GM19351 (cell line): ENCODE measurements at regions not wholly inside any gene's neighbourhood (a gene's known extent, or its start where the extent isn't known, plus 50 kb on each side); places are given as distances from the start of the nearest gene placed in this dataset.

Experiments
- ATAC-seq: cut with Tn5 transposase; IDR thresholded peaks from one replicate; pipeline ENCODE4 v1.9.1; 2021; ENCODE audit warnings: mild to moderate bottlenecking, moderate library complexity; ENCODE audit not compliant: unreplicated experiment

DNA sequence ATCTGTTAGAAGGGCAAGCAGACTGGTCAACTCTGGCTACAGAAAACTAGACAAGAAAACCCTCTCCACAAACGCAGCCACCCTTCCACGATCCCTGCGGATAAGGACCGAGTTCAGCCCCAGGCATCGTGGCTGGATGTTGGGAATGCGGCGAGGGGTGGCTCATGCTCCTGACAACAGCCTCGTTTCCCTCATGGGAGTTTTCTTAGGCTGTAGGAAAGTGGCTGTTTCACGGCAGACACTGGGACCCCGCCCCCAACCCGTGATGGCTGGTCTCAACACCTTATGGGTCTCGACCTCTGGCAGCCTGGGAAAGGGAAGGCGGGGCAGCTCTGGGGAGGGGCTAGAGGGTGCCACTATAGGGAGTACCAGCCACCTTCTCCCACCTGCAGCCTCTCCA lies 123.3 kb downstream of the RFLNA start:
- ATAC-seq = no peak

DNA sequence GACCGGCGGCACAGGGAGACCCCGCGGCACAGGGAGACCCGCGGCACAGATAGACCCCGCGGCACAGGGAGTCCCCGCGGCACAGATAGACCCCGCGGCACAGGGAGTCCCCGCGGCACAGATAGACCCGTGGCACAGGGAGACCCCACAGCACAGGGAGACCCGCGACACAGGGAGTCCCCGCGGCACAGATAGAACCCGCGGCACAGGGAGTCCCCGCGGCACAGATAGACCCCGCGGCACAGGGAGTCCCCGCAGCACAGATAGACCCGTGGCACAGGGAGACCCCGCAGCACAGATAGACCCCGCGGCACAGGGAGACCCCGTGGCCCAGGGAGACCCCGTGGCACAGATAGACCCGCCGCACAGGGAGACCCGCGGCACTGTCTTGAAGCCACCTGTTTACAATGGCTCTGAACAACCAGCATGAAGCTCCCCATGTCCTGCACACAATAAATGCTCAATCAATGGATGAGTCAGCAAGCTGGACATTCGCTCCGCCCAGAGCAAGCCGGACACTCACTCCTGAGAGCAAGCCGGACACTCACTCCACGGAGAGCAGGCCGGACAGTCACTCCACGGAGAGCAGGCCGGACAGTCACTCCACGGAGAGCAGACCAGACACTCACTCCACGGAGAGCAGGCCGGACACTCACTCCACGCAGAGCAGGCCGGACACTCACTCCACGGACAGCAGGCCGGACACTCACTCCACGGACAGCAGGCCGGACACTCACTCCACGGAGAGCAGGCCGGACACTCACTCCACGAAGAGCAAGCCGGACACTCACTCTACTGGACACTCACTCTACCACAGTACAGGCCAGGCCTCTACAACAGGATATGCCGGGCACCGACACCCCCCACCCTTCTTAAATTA lies 121.9 kb downstream of the RFLNA start:
- ATAC-seq = no peak

DNA sequence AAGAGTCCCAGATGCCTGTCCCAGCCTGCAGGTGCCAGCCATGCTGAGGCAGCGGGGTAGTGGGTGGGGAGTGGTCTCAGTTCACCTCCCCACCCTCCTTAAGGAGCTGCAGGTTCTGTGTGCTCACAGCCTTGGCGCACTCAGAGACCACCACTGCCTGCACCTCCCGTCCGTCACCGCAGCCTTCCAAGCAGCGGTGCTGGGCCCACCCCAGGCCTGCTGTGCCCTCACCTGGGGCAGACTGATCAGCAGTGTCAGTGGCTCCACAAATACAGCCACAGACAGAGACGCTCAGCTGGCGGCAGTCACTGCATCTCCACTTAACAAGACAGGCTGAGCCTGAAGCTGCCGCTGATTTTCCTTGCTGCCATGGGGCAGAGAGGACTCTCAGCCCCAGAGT lies 120.2 kb downstream of the RFLNA start:
- no peak for ATAC-seq

DNA sequence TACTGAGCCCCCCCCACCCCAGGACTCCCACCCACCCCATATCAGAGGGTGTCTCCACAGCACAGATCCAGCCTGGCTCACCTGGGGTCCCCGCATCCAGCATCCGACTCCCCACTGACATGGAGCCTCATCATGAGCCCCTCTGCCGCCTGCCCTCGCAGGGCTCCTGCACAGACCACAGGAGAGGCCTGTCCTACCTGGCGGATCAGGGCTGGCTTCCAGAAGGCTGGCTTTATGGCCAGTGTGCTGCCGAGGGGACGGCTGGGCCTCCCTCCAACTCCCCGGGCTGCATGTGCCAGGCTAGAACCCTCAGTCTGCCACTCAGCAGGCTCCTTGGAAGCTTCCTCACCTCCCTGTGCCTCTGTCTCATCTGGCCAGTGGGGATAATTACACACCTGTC lies 119.0 kb downstream of the RFLNA start:
- ATAC-seq = no peak

DNA sequence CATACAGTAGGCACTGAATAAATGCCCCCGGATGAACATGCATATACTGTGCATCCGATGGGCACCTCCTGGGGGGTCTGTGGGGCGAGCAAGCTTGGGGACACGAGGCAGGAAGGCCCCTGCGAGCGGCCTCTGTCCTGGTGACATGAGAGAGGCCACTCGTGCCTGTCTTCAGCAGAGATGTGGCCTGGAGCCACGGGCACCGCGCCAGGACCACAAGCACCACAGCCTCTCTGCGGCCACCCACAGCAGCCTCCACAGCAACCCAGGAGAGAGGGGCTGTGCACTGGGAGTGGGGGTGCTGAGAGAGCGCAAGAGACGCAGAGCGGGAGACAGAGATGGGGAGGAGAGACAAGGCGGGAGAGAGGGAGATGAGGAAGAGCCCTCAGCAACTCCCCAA lies 118.5 kb downstream of the RFLNA start:
- ATAC-seq = no peak

DNA sequence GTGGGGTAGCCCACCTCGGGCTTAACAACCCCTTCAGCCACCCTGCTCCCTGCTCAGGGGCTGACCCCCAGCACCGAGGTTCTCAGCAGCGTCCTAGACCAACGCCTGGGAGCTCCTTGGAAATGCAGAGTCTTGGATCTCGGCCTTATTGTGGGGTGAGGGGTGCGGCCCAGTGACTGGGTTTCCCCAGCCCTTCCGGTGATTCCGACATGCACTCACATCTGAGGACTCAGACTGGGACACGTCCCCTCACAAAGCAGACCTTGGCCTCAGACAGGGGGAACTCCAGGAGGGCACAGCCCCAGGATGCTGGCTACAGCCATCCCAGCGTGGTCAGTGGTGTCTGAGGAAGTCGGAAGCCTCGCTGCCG lies 117.7 kb downstream of the RFLNA start:
- ATAC-seq = no peak

DNA sequence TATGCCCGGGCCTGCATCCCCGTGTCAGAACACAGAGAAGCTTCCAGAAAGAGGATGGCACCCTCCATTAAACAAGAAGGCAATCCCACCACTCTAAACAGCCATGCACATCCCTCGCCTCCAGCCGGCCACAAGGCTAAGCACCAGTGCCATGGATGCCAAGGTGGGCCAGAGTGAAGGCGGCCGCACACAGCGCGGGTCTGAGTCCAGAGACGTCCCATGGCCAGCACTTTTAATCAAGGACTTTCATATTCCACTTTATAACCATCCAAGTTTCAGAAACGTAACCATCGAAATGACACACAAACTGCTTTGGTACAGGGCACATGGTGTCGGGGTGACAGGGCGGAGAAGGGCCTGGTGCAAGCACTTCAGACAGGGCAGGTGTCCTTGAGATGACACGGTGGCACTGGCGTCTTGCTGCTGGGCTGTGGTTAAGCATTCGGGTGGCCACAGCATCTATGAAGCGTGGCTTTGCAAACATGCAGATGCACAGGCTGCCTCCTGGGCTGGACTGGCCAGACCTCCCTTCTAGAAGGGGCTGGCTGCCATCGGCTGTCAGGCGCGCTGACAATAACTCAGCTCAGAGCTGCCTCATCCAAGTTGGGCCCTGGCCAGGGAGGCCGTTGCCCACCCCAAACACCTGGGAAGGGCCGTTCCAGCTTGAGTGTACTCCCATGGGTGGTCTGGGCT lies 117.2 kb downstream of the RFLNA start:
- no peak for ATAC-seq

DNA sequence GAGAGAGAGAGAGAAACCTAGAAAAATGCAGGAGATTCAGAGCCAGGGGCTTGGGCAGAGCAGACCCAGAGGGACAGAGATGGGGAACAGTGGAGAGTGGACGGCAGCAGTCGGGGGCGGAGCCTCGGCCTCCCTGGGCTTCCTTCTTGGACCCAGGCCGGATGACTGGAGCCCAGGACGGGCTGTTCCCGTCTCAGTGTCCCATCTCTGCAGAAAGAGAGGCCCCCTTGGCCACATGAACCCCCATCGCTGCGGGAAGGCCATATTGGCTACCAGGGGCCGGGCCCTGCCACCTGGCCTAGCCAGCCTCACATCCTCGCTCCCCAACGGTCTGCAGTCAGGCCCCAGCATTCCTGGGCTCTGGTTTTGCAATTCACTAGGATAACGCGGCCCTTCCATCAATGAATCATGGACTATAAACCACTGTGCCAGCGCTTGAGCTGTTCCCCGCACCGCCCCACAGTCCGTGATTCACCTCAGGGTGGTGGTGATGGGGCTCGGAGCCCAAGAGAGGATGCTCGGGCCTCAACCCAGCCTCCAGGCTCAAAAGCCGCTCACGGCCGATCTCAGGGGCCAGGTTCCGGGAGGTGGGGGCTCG lies 116.5 kb downstream of the RFLNA start:
- ATAC-seq = no peak

DNA sequence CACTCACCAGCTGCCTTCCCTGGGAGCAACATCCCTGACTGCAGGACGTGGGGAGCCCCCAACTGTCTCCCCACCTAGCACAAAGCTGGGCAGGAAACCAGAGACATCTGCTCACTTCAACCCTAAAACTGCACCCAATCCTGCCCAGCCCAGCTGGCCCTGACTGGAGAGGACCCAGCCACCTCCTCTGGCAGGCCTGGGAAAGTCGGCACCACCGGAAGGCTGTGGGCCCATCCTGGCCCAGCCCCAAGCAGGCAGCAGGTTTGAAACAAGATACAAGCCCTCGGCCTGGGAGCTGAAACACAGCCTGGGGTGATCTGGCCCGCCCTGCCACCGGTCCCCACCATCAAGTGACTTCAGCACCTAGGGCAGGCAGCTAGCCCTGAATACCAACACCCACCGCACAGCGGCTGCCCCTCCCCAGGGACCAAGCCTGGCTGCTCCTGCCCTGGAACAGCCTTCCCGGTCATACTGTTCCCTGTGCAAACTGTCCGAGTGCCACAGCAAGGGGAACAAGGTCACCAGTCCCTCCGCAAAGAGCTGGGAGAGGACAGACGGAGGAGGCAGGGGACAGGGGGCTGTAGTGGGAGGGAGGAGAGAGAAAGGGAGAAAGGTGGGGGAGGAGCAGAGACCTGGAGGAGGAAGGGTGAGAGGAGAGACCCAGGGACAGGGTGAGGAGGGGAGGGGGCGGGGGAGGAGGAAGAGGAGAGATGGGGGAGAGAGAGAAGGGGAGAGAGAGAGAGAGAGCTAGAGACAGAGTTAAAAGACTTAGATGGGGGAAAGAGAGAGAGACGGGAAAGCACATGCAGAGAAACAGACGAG lies 115.7 kb downstream of the RFLNA start:
- no peak for ATAC-seq

DNA sequence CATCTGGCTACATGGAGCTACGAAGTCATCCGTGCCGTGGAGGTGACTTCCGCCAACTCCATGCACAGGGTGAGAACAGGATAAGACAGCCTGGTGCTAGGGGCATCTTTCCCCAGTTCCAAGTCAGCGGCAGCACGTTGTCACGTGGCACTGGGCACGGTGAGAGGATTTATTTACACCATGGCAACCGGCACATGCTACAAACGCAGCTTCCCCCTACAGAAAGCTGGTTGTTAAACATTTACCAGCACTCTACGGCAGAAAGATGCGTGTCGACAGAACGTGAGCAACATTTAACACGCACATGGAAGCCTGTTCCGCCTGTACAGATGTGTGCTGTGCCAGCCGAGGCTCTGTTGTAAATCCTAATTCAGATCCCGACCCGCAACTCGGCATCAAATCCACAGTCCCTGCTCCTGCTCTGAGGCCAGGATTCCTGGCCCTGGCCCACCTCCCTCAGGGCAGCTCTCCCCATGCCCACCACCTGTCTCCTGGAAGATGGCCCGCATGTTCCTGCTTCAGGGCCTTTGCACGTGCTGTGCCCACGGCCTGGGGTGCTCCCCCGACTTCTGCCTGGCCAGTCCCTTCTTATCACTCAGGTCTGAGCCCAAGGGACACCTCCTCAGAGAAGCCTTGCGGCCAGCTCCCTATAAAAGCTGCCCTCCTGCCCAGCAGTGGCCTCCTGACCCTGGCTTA lies 114.1 kb downstream of the RFLNA start:
- no peak for ATAC-seq

DNA sequence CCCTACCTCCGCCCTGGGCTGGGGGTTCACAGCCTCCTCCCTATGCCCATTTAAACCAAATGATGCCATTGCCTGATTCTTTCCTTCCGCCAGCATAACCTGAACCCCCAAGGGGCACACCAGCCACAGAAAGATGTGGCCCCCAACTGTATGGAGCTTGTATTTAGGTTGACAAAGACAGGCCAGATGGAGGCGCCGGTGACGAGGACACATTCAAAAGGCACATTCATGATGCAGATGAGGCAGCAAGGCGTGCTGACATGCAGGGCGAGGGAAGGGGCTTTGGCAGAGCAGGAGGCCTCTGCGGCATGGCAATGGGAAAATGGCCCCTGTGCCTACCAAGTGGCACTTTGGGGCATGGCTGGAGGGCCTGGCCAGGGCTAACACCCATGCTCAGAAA lies 112.2 kb downstream of the RFLNA start:
- no peak for ATAC-seq

DNA sequence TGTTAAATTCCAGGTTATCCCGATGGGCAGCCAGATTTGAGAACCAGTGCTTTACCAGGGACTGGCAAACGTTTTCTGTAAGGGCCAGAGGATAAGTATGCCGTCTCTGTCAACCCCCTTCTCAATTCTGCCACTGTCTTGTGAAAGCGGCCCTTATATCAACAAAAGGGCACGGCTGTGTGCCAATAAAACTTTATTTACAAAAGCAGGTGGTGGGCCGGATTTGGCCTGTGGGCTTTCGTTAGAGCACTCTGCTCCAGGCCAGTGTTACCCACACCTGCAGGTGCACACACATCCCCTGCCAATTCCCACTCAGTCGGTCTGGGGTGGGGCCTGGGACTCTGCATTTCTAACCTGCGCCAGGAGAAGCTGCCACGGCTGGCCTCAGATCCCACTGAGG lies 111.2 kb downstream of the RFLNA start:
- no peak for ATAC-seq

DNA sequence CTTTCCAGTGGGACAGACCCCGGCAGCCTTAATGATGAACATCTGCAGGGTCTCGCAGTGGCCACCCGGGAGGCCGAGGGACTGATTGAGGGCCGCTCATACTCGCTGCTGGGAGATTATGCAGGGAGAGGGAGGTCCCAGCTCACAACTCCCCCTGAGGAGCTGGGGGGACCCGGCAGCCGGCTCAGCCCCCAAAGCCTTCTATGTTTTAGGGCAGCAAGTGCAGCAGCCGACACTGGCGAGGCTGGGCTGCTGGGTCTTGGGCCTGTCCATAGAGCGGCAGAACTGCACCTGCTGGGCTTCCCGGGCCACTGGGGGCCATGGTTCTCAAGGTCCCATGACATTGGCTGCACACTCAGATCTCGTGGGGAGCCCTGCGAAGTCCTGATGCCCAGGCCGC lies 110.7 kb downstream of the RFLNA start:
- ATAC-seq = no peak

DNA sequence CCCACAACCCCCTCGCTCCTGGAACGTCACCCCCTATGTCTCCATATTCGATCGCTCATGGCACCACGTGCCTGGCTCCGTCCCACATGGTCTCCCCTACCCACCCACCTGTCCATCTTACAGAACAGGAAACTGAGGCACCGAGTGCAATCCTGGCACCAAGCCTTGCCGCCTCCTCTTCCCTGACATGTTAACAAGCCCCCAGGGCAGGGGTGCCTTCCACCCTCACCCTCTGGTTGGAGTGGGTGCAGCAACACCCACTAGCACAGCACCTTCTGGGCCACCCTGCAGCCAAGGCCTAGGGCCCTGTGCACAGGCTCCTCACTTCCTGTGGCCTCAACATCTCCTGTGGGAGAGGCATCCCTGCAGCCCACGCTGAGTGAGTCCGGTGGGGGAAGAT lies 110.3 kb downstream of the RFLNA start:
- no peak for ATAC-seq

DNA sequence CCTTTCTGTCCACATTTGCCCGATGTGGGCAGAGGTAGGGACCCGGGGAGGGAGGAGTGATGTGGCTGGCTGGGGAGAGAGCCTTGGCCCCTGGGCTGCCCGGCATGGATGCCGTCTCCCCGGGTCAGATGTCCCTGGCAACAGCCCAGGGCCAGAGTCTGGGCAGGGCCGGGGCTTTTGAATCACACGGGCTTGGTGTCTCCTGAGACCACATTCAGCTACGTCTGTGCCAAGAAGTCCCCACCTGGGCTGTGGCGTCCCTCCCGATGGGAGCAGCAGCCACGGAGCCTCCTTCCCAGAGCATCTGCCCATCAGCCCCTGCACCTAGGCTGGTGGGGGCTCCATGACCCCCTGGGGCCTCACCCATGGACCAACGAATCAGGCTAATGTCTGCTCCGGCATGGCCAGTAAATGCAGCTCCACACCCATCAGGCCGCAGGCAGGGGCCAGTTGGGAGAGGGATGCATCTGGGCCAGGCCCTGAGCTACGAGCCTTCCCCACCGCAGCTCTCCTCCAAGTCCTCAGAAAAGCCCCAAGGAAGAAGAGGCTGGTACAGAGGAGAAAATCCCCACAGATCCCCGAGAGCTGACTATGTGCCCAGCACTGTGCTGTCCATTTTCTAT lies 109.4 kb downstream of the RFLNA start:
- no peak for ATAC-seq

DNA sequence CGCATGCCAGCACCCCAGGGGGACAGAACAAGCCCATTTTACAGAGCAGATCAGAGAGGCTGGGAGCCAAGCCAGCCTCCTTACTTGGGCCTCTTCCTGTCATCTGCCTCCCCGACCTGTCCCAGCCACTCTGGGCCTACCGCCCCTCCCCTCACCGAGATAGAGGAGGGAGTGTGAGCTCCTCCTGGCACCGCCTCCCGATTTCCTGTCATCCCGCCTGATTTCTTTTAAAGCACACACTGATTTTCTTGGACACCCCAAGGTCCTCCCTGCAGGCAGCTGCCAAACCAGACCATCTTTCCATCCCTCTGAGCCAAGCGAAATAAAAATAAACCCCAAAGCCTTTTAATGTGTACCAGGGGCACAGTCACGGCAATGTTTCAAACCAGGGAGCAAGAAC lies 108.4 kb downstream of the RFLNA start:
- ATAC-seq = no peak

DNA sequence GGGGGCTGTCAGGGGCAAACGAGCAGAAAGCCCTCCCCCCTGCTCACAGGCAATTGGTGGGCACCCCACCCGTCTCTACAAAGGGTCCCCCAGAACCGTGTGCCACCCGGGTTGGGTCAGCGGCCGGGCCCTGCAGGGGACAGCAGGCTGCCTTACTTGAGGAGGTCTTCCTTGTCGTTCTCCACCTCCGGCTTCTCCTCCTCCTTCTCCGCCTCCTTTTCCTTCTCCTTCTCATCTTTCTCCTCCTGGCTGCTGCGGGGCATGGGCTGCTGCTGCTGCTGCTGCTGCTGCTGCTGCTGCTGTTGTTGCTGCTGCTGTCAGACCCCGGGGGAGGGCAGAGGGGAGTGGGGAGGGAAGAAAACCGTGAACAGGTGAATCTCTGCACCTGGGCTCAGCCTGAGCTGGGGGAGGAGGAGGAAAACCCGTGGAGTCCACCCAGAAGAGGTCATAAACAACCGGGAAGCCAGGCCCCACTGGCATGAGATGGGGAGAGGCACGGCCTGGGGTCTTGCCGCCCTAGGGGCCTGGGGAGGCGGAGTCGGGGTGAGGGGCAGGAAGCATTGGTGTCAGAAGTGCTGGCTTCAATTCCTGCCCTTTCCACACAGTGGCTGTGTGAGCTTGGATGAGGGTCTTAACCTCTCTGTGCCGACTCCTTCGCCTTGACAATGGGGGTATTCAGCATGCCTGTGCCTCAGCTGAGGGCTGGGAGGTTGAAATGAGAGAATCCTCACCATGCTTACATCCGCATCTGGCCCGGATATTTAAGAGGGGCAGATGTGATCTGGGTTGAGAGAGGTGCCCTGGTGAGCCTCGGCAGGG lies 107.6 kb downstream of the RFLNA start:
- ATAC-seq = no peak

DNA sequence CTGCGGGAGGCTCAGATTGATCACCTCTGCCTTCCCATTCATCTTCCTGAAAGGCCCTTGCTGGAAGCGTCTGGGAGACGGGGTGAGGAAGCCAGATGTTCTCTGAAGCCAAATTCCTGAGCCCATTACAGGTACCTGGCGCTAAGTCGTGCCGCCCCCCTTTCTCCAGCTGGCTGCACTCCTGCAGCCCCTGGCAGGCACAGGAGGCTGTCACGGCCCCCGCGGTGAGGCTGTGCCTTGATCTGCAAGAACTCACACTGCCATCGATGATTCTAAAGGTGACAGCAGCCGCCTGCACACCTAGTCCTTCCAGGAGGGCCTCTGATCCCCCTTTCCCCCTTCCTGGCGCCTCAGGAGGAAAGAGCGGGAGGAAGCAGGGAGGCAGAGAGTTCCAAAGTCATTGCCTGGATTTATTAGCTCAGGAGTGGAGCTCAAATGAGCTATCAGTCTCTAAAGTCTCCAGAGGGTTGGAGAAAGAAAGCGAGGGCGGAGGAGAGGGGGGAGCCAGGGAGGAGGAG lies 106.9 kb downstream of the RFLNA start:
- ATAC-seq = no peak

DNA sequence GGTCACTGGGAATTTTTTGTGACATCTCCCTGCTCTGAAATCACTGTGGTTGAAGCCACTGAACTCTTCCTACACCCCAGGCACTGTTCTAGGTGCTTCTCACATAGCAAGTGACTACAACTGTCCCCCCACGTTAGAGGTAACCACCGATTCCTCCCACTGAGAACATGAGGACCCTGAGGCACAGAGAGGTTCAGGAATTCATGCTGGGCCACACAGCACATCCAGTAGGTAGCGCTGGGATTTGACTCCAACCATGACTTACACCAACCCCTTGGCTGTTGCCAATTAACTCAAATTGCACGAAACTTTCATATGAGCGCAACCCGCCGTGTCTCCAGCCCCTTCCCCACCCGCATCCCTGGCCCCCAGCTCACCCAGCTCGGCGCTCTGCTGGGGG lies 105.2 kb downstream of the RFLNA start:
- ATAC-seq = no peak
